Vagina (tissue), 2 donors: ENCODE measurements at regions not wholly inside any gene's neighbourhood (a gene's known extent, or its start where the extent isn't known, plus 50 kb on each side); places are given as distances from the start of the nearest gene placed in this dataset.

Source experiments
- POLR2AphosphoS5 ChIP-seq, 2 donors: sonication (generic); formaldehyde crosslinking; IDR thresholded peaks; one replicate each; pipeline ENCODE4 v1.9.0; 2017; ENCODE audit warnings: antibody characterized with exemption in 2 of 2, mild to moderate bottlenecking in 2 of 2, low read depth in 1 of 2; ENCODE audit not compliant: insufficient read depth in 1 of 2
- TF ChIP-seq, protein P1 (sequence below), 3 experiments: fragments of 450-650 bp in 2 of 3; fragments of 200-600 bp in 1 of 3; sonication (generic) in 1 of 3; IDR thresholded peaks; one replicate each; pipeline ENCODE4 v1.5.1; 2017 to 2019; ENCODE audit warnings: antibody characterized with exemption in 3 of 3, mild to moderate bottlenecking in 2 of 3, moderate library complexity in 2 of 3

DNA sequence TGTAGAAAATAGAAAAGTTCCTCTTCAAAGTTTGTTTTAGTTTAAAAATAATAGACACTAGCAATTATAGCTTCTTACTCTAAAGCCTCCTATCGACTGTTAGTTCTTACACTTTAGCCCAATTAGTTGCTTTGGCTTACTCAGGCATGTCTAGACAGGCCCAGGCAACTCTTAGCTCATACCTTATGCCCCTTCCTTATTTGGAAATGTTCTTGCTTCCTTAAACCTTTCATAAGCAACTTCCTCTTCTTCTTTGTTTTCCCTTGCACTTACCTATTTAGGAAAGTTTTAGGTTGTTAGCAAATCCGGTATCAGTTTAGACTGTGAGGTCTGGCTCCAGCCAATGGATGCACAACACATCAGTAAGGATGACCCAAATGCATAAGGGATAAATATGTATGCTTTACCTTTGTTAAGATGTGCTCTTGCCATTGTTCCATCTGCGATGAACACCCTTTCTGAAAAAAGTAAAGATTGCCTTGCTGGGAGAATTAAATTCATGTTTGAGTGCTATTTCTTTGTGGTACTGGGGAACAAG lies 1277.5 kb upstream of the CNTN5 start:
- TF ChIP-seq, protein P1, sequence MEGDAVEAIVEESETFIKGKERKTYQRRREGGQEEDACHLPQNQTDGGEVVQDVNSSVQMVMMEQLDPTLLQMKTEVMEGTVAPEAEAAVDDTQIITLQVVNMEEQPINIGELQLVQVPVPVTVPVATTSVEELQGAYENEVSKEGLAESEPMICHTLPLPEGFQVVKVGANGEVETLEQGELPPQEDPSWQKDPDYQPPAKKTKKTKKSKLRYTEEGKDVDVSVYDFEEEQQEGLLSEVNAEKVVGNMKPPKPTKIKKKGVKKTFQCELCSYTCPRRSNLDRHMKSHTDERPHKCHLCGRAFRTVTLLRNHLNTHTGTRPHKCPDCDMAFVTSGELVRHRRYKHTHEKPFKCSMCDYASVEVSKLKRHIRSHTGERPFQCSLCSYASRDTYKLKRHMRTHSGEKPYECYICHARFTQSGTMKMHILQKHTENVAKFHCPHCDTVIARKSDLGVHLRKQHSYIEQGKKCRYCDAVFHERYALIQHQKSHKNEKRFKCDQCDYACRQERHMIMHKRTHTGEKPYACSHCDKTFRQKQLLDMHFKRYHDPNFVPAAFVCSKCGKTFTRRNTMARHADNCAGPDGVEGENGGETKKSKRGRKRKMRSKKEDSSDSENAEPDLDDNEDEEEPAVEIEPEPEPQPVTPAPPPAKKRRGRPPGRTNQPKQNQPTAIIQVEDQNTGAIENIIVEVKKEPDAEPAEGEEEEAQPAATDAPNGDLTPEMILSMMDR (IDR thresholded peaks at IDR 0.05): no peak
- TF ChIP-seq POLR2AphosphoS5 (IDR thresholded peaks at IDR 0.05; ENCODE audit: insufficient read depth in 1 of 2, low read depth in 1 of 2): no peak
